GM21423 (cell line): ENCODE measurements at regions not wholly inside any gene's neighbourhood (a gene's known extent, or its start where the extent isn't known, plus 50 kb on each side); places are given as distances from the start of the nearest gene placed in this dataset.
"Not testable (repeated sequence)": the region's sequence is repeated elsewhere in the genome, so short reads cannot be mapped to it uniquely, and the experiment has no call there.

ENCODE experiments used
- ATAC-seq: cut with Tn5 transposase; IDR thresholded peaks from one replicate; pipeline ENCODE4 v1.9.1; 2021; ENCODE audit warnings: mild to moderate bottlenecking, moderate library complexity; ENCODE audit not compliant: unreplicated experiment

DNA sequence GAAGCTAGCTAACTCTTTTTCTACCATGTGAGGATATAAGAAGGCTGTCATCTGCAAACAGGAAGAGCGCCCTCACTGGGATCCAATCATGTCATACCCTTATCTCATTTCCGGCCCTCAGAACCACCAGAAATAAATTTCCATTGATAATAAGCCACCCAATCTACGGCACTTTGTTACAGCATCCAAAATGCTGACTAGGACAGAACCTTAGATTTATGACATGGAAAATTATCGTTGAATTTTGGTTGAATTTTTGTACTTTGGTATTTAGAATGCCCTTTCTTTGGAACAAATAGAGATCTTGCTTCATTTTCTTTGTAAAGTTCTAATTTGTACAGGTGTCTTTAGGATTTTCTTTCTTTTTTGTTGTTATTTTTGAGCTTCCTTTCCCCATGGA lies 53.3 kb upstream of the CYLC2 start:
- no peak for ATAC-seq

DNA sequence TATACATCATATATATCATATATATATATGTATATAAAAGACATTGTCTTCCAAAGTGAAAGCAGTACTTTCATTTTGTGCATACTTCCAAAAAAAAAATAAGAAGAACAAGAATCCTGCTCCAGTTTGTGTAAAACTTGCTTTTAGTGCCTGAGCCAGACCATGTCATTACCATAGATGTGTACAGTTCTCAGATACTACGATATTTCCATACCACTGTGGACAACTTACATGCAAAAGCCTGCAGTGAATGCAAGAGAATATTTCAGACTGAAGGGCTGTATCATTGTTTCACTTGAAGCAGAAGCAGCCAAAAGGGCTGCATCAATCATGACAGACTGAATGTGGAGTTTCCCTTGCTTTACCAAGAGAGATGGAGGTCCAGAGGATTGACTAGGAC lies 72.6 kb upstream of the CYLC2 start:
- ATAC-seq, result no peak

DNA sequence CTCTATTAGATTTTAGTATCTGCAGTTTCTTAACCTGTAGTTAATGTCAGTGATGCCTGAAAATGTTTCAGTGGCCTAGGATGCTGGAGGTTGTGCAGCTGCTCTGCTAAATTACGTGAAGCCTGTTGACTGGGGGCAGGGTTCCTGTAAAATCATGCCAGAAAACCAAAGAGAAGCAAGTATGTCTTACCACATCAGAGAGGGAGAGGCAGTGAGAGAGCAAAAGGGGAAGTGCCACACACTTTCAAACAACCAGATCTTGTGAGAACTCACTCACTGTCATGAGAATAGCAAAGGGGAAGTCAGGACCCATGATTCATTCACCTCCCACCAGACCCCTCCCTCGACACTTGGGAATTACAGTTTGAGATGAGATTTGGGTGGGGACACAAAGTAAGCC lies 83.9 kb upstream of the CYLC2 start:
- no peak for ATAC-seq

DNA sequence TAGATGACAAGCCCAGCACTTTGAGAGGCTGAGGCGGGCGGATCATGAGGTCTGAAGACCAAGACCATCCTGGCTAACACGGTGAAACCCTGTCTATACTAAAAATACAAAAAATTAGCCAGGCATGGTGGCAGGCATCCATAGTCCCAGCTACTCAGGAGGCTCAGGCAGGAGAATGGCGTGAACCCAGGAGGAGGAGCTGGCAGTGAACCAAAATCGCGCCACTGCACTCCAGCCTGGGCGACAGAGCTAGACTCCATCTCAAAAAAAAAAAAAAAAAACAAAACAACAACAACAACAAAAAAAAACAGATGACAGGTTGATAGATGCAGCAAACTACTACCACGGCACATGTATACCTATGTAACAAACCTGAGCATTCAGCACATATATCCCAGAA lies 89.3 kb upstream of the CYLC2 start:
- ATAC-seq, result not testable (repeated sequence)

DNA sequence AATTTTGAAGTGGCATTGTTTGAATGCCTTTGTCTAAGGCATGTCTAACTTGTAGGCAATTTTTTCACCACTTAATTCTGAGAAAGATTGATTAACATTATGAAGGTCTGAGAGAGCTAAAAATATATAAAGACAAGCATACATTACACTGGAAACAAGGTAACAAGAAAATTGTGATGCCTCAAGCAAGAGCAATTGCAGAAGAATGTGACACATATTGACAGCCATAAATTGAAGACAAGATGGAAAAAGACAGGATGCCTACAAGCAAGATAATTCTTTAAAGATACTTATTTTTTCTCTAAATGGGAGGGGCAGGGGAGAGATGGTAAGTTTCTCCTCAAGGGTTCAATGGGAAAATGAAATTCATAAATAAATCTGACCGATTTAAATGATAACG lies 103.1 kb upstream of the CYLC2 start:
- no peak for ATAC-seq

DNA sequence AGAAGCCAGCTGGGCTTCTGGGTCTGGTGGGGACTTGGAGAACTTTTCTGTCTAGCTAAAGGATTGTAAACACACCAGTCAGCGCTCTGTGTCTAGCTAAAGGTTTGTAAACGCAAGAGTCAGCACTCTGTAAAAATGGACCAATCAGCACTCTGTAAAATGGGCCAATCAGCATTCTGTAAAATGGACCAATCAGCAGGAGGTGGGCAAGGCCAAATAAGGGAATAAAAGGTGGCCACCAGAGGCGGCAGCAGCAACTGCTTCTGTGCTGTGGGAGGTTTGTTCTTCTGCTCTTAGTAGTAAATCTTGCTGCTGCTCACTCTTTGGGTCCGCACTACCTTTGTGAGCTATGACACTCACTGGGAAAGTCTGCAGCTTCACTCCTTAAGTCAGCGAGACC lies 106.4 kb upstream of the CYLC2 start:
- not testable (repeated sequence) for ATAC-seq

DNA sequence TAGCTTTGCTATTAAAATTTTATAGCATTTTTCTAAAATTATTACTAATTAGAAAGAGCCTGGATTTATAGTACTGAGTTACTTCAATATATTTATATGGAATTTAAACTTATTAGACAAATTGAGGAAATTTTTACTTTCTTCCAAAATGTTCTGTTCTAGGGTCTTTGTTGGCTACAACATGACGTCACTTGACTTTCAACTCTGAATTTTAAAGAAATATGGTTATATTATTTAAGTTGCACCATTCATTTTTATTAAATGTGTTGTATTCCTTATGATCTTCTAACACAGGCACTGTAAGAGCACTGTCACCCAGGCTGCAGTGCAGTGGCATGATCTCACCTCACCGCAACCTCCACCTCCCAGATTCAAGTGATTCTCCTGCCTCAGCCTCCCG lies 119.4 kb upstream of the CYLC2 start:
- ATAC-seq, result no peak

DNA sequence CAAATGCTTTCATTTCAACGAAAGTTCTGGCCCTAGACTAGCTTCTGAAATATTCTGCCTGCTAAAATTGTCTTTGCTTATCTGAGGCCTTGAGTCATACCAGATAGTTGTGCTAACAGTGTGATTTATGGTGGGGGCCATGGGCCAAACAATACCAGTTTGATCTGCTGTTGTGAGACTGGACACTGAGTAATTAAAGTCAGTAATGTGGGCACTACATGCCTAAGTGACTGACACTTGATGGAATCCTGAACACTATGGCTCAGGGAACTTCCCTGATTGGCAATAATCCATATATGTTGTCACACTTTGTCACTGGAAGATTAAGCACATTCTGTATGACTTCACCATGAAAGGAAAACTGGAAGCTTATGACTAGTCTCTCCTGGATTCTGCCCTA lies 127.6 kb upstream of the CYLC2 start:
- no peak for ATAC-seq

DNA sequence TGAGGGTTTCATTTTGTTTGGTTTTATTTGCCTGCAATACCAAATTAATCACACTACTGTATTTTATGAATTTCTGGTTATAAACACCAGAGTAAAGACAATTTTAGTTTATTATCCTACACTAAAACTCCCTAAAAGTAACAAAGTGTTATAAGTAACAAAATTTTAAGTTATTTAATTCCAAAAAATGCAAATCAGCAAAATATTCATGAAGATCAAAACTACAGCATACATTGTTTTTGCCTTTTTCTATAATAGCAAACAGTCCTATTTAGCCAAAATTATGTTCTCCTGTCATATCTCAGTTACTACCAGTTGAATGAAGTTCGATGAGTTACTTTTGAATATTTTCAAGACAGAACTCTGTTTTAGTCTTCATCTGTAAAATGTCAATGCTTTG lies 132.7 kb upstream of the CYLC2 start:
- no peak for ATAC-seq

DNA sequence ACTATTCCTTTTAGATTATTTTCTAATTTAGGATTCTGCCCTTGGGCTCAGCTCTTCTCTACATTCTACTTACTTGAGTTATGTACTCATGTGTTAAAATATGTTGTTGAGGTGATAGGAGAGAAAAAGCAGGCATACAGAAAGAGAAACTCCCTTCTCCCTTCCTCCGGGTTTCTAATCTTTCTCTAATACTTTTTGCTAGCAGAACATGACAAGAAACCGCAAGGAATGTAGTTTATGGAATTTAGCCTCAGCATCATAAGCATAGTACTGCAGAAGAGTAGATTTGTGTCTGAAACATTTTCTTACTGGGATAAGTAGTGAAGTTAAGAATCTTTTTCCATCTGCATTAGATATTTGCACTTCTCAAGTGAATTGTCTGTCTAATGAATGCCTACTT lies 139.5 kb upstream of the CYLC2 start:
- ATAC-seq, result no peak

DNA sequence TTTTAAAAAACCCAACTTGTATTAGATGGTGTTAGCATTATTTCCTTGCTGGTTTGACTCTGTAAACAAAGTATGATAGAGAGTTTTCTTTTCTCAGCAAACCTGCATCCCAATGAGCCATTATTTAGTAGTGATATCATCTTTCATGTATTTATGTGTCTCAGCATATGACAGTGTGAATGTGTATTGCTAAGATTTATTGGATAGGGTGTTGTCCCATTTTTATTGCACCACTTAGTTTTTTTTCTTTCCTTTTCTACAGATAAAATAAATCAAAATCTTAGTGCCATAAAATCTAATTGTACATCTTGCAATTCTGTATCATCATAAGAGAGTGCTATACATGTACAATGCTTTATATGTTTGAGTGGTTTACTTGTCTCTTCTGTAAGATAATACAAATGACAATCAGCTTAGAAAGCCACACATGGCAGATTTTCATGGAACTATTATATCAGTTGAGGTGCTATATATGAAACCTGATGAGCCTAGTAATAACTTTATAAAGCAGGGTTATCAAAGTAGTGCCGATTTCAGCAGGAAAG lies 149.2 kb upstream of the CYLC2 start:
- ATAC-seq, result no peak

DNA sequence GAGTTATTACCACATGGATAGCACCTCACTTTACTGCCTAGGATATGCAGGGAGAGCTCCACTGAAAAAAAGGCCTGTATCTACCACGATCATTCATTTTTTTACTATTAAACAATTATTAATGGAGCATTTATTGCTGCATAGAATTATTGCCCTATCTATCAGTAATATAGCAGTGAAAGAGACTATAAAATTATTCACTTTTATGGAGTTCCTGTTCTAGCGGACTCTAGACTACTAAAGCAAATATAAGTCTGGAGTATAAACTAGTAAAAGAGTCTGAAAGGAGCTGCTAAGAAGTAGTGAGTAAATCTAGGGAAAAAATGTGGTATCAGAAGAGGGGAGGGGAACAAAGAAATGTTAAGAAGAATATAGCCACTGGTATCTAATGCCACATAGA lies 150.4 kb upstream of the CYLC2 start:
- no peak for ATAC-seq

DNA sequence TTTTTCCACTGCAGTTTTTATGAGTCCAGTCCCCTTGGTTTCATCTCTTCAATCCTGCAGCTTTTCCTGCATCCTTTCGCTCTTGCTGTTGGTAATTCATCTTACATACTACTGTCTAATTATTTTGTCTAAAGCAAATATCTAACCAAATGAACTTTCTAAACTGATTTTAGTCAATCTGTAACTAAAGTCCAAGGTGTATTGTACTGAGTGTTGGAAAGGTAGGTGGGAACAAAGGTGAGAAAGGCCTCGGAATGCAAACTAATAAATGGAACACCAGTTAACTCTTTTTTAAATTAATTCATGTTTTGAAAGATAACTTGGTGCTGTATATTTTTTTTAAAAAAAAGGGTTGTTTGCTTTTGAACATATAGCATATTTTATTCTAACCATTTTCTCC lies 152.7 kb upstream of the CYLC2 start:
- no peak for ATAC-seq

DNA sequence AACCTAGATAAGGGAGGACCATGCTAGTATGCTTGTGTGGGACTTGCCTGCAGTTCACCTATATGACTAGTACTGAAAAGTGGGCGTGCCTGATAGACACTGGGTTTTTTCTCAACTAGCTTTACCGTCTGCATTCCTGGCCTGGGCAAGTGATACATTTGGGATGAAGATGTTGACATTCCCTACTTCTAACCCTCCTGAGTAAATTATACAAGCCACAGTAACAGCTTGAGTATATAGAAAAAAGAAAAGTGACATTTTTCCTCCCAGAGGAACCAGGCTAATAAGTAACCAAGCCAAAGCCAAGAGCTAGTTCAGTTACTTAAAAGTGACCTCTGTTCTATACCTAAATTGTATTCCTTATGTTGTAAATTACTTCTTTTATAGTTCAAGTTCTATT lies 153.8 kb upstream of the CYLC2 start:
- no peak for ATAC-seq

DNA sequence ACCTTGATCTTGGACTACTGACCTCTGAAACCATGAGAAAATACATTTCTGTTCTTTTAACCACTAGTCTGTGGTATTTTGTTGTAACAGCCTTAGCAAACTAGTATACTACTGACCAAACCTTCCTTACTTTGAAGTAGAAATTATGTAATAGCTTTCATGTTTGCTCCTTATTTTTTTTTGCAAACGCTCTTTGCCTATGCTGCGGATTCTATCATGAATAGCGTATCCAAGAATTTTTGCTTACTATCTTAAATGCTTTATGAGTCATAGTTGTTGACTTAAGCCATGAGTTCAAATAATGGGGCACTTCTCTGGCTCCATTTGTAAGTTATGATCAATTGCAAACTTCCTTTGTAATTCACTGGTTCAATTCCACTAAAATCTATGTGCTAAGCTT lies 154.8 kb upstream of the CYLC2 start:
- ATAC-seq, result no peak

DNA sequence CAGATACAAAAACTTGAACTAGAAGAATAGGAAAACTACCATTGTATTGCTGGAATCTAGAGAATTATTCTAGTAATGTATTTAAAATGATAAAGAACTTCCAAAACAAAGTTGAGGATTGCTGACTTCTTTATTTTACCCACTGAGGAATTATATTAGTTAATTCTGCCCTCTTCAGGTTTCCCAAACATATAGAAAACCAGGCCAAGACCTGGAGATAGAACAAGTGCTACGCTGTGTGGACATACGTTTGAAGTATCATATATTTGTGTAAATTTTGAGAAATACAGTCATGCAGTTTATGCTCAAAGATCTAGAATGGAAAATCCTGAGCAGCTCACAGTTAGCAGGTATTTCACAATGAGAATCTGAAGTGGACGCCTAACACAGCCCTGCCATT lies 162.3 kb upstream of the CYLC2 start:
- ATAC-seq, result no peak

DNA sequence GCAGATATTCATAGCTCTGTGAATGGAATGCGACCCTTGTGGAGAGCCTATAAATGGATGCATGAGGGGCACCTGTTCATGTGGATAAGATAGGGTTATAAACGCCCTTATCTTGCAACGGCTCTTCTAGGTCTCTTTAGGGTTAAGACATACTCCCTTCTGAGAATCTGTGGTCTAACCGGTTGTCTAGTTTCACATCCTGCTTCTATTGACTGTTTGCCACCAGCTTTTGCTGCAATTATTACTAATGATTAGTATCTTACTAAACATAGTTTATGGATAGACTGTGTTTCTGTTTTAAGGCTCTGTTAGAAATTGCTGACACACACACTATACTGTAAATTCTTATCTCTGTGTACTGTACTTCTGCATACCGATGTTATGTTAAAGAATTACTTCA lies 198.9 kb upstream of the CYLC2 start:
- ATAC-seq, result no peak

DNA sequence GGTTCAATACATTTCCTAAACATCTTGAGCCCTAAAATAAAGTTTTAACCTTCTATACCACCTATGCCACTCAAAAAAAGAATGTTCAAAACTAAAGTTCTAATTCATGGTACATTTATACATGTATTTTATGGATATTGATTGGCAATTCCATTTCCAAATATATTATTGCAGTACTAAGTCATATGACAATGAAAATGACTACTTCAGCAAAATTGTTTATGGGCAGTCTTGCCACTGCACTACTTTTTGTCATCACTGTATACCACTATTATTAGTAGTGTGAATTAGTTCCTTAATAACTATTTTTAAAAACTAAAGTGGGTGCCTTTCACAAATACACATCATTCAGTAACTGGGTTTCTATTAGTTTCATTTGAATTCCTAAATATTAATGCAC lies 199.6 kb upstream of the CYLC2 start:
- no peak for ATAC-seq

DNA sequence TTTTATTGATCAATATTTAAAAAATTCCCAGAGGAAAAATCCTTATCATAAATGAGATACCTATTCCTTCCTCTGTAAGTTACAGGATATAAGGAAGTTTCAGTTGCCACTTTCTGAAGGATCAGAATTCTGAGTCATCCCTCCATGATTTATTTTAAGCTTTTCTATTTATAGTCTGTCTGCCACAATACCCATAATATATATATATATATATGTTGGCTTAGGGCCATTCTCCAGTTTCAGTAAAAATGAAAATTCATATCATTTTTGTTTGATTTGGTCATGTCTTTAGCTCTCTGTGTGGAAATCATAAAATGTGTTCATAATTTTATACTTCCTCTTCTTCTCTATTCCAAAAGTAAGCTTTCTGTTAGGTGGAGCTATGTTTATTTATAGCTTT lies 215.8 kb upstream of the CYLC2 start:
- ATAC-seq, result no peak

DNA sequence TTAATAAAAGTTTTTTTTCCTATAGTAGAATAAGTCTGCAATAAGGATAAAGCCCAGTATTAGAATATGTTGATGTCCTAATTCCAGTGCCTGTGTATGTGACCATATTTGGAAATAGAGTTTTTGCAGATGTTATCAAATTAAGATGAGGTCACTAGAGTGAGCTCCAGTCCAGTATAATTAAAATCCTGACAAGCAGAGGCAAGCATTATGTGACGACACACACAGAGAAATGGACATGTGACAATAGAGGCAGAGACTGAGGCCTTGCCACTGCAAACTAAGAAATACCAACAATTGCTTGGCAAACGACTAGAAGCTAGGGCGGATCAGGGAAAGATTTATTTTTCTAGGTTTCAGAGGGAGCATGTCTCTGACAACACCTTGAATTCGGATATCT lies 216.4 kb upstream of the CYLC2 start:
- no peak for ATAC-seq

DNA sequence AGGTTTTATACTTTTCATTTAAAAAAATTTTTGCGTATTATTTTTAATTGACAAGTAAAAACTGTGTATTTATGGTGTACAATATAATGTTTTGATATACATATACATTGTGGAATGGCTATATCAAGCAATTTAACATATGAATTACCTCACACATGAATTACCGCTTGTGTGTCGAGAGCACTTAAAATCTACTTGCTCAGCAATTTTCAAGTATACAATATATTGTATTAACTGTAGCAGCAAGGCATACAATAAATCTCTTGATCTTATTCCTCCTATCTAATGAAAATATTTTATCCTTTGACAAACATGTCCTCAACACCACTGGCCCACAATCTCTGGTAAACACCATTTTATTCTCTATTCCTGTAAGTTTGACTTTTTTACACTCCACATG lies 224.4 kb upstream of the CYLC2 start:
- ATAC-seq, result no peak

DNA sequence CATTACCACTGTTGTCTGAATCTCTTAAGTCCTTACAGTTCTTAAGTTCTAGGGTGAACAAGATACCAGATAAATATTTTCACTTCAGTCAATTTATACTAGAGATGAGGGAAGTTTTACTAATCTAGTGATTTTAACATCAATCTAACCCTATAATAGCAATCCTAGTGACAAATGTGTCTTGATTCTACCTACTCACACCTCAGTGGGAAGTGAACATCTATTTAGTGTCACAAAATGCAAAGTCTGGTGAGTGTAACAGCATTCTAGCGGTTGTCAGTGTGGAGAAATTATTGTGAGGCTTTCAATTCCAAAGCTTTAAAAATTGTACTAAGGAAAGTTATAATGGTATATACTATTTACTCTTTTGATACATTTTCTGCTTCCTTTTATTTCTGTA lies 225.8 kb upstream of the CYLC2 start:
- no peak for ATAC-seq

DNA sequence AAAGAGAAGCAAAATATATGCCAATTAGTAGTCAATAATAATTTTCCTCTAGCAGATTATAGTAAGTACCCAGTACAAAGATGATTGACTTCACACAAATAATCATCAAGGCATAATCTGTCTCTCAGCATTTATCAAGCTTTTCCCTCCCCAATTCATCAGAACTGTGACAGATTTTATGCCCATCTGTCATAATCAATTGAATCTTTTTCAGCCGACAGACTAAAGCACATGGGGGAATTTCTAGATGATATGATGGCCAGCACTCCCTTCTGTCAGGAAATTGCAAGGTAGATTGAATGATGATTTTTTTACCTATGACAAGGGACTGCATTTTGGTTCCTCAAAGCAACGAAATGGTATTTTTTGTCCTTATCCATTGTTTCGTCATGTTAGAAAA lies 227.1 kb upstream of the CYLC2 start:
- ATAC-seq, result no peak

DNA sequence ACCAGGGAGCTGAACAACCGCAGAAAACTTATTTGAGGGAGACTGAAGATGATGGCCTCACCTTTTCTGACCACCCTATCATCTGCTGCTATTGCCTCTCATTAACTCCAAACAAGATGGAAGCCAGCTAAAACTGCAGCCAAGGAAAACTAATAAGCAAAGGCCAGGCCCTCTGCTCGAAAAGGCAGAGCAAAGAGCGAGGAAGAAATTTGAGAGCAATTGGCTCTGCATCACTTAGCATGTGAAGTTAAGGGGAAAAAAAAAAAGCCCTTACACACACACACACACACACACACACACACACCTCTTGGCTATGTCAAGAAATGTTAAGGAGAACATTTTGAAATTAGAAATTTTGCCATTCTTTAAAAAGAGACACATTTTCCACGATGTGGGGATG lies 228.1 kb upstream of the CYLC2 start:
- ATAC-seq, result no peak
